Kidney (tissue), 13 donors: ENCODE measurements at regions not wholly inside any gene's neighbourhood (a gene's known extent, or its start where the extent isn't known, plus 50 kb on each side); places are given as distances from the start of the nearest gene placed in this dataset.

ENCODE experiments used
- DNase-seq, 5 donors: peaks; one replicate each; pipeline ENCODE4 v3.0.0-alpha.2; 2013 to 2020
- FAIRE-seq: peaks from 2 replicates; lab custom pipeline; 2012; peaks lifted over from hg19 to GRCh38; lab: Jason Lieb, UNC
- H3K27ac ChIP-seq, 2 donors: one replicate each; pipeline ENCODE4 v1.7.0; 2013; ENCODE audit warnings: low read depth in 2 of 2, low read length in 2 of 2, inconsistent platforms in 1 of 2
- H3K27me3 ChIP-seq: one replicate; pipeline ENCODE4 v1.7.1; 2013; ENCODE audit warnings: low read length, inconsistent platforms; ENCODE audit not compliant: control insufficient read depth, insufficient read depth
- H3K36me3 ChIP-seq, 3 donors: one replicate each; pipeline versions ENCODE4 v1.7.0 to v1.7.1; 2013; ENCODE audit warnings: low read length in 3 of 3, control low read depth in 1 of 3, inconsistent platforms in 1 of 3; ENCODE audit not compliant: insufficient read depth in 3 of 3, control insufficient read depth in 2 of 3
- H3K4me1 ChIP-seq, 3 donors: one replicate each; pipeline versions ENCODE4 v1.7.0 to v1.7.1; 2013; ENCODE audit warnings: low read length in 3 of 3, inconsistent platforms in 1 of 3, low read depth in 1 of 3; ENCODE audit not compliant: control insufficient read depth in 2 of 3, insufficient read depth in 2 of 3
- H3K4me3 ChIP-seq, 3 donors: one replicate each; pipeline versions ENCODE4 v1.7.0 to v1.8.1; 2013; ENCODE audit warnings: low read length in 3 of 3, control low read depth in 1 of 3, inconsistent platforms in 1 of 3
- H3K9ac ChIP-seq, 3 donors: one replicate each; pipeline versions ENCODE4 v1.7.0 to v1.7.1; 2013; ENCODE audit warnings: low read length in 3 of 3, control low read depth in 1 of 3, inconsistent platforms in 1 of 3
- H3K9me3 ChIP-seq, 3 donors: one replicate each; pipeline versions ENCODE4 v1.7.0 to v1.7.1; 2013; ENCODE audit warnings: low read length in 3 of 3, control low read depth in 1 of 3, inconsistent platforms in 1 of 3; ENCODE audit not compliant: control insufficient read depth in 2 of 3, insufficient read depth in 1 of 3
- intact Hi-C: fragments of 100-400 bp; cut with DNase I; formaldehyde crosslinking; loops from one replicate; pipeline ENCODE4 v1.11.1; 2022
- TF ChIP-seq, protein P1 (sequence below): IDR thresholded peaks from 3 replicates; pipeline ENCODE4 v1.5.1; 2012; ENCODE audit warnings: mild to moderate bottlenecking, moderate library complexity, borderline replicate concordance; ENCODE audit not compliant: insufficient read depth; ENCODE audit errors: extremely low read depth
- donor health status: control.
- donor health status: control.
- donor health status: control.
- donor health status: control.
- donor health status: control.
- donor health status: DM: yes; HTN: yes; CAD: no.
- donor health status: Normal renal cell carcinoma (clear cell type).

DNA sequence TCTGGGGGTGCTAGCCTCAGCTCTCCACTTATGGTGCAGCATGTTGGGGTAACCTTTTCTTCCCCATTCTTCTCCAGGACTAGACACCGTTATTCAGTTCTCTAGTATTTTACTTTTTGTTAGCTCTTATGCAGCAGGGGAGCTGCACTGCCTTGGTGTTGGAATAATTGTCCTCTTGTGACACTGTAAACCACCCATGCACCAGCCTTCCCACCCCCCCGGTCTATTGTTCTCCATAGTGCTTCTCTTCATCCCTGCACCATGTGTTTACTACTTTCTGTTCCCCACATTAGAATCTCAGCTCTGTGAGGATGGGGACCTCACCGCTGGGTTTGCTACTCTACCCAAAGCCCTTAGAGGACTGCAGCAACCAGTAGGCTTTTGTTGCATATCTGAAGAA lies 230.7 kb downstream of the RPS24 start:
- TF ChIP-seq, protein P1, sequence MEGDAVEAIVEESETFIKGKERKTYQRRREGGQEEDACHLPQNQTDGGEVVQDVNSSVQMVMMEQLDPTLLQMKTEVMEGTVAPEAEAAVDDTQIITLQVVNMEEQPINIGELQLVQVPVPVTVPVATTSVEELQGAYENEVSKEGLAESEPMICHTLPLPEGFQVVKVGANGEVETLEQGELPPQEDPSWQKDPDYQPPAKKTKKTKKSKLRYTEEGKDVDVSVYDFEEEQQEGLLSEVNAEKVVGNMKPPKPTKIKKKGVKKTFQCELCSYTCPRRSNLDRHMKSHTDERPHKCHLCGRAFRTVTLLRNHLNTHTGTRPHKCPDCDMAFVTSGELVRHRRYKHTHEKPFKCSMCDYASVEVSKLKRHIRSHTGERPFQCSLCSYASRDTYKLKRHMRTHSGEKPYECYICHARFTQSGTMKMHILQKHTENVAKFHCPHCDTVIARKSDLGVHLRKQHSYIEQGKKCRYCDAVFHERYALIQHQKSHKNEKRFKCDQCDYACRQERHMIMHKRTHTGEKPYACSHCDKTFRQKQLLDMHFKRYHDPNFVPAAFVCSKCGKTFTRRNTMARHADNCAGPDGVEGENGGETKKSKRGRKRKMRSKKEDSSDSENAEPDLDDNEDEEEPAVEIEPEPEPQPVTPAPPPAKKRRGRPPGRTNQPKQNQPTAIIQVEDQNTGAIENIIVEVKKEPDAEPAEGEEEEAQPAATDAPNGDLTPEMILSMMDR: no peak
- H3K4me3 ChIP-seq: no peak overlapping the region
- no peak overlapping the region for H3K27ac ChIP-seq
- intact Hi-C loops: no loop called here
- H3K9ac ChIP-seq: no peak overlapping the region
- H3K9me3 ChIP-seq: no peaks in the 10 kb centered on the region
- H3K4me1 ChIP-seq: peaks cover 0 to 2% (median 0%) of the 10 kb centered on the region in 3 donors
- no peak for DNase-seq
- no peaks in the 10 kb centered on the region for H3K36me3 ChIP-seq
- FAIRE-seq: no peak
- no peaks in the 10 kb centered on the region for H3K27me3 ChIP-seq

DNA sequence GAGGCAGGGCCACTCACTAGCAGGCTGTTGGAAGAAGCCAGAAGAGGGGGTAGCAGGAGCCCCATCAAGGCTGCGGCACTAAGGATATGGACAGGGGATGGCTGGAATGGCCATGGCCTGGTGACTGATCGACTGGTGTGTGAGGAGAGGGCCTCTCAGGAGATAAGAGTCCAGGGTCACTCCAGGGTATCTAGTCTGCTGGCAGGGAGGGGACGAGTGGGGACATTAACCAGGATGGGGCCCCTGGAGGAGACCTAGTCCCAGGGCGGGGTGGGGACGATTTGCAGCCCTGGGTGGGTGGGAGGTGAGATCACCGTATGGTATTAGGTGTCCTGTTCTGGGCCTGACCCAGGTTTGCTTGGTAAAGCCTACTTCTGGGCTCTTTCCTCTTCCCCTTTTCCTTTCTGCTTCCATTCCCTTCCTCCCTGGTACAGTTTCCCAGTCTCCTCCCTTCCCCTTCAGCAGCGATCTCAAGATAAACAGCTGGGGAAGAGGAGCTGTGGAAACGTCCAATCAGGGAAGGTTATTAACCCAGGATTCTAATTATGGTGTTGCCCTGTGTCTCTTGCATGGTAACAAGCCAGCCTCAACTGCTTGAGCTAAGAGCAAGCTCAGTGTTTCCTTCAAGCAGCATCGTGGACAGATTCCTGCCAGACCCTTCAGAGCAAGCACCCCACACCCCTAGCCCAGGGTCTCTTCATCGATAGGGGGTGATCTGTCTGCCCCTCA lies 233.2 kb downstream of the RPS24 start:
- no peaks in the 10 kb centered on the region for H3K36me3 ChIP-seq
- DNase-seq (peak in 2 of 5 donors; percentile 61 to 68), FAIRE-seq (no peak)
- no peak overlapping the region for H3K4me3 ChIP-seq
- TF ChIP-seq, protein P1: no peak
- no peaks in the 10 kb centered on the region for H3K27me3 ChIP-seq
- peaks cover 0 to 2% (median 0%) of the 10 kb centered on the region in 3 donors for H3K4me1 ChIP-seq
- intact Hi-C loops: no loop called here
- no peak overlapping the region for H3K27ac ChIP-seq
- H3K9ac ChIP-seq: no peak overlapping the region
- H3K9me3 ChIP-seq: no peaks in the 10 kb centered on the region

DNA sequence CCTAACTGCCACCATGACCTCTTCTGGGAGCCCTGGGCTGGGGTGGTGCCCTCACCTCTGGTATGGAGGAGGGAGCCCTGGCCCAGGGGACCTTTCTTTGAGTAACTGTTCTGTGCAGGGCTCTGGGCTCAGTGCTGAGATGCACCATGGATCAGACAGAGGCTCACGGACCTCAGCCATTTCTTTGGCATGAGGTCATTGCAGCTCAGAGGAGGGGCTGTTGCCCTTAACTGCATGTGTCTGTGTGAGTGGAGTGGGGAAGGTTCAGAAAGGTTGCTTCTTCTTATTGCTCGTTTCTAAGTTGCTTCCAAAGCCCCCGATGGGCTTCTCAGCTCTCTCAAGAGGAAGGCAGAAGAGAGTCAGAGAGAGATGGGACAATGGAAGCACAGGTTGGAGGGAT lies 233.9 kb downstream of the RPS24 start:
- Histone ChIP-seq H3K4me3 (no peak overlapping the region), H3K27ac (no peak overlapping the region), H3K36me3 (no peaks in the 10 kb centered on the region), H3K4me1 (peaks cover 0 to 2% (median 0%) of the 10 kb centered on the region in 3 donors), H3K9ac (no peak overlapping the region), H3K27me3 (no peaks in the 10 kb centered on the region), H3K9me3 (peaks cover 0 to 2% (median 0%) of the 10 kb centered on the region in 3 donors)
- no peak for DNase-seq
- no peak for FAIRE-seq
- TF ChIP-seq, protein P1: no peak
- intact Hi-C loops: no loop called here

DNA sequence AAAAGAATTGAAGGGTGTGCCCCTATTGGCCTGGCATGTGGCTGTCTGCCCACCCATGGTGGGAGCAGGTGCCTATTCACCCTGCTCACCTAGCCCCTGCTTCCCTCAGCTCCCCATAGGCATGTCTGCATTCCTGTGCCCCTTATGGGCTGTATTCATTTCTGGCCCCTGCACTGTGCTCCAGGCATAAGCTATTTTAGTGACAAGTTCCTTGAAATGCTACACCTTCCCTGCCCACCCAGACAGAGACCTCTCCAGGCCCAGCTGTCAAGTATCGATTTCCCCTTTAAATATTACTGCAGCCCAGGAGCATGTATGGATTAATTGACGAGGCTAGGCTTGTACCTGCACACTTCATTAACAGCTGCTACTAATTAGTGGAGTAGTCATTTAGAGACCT lies 235.4 kb downstream of the RPS24 start:
- H3K4me3 ChIP-seq: no peak overlapping the region
- H3K9me3 ChIP-seq: peaks cover 0 to 2% (median 0%) of the 10 kb centered on the region in 3 donors
- H3K36me3 ChIP-seq: no peaks in the 10 kb centered on the region
- H3K9ac ChIP-seq: no peak overlapping the region
- FAIRE-seq: no peak
- H3K27me3 ChIP-seq: no peaks in the 10 kb centered on the region
- DNase-seq: peak in 3 of 5 donors; percentile 56 to 59 (median 57)
- peaks cover 0 to 2% (median 0%) of the 10 kb centered on the region in 3 donors for H3K4me1 ChIP-seq
- TF ChIP-seq, protein P1: no peak
- intact Hi-C loops: no loop called here
- no peak overlapping the region for H3K27ac ChIP-seq
